ENCODE measurements at regions not wholly inside any gene's neighbourhood (a gene's known extent, or its start where the extent isn't known, plus 50 kb on each side); places are given as distances from the start of the nearest gene placed in this dataset.

DNA sequence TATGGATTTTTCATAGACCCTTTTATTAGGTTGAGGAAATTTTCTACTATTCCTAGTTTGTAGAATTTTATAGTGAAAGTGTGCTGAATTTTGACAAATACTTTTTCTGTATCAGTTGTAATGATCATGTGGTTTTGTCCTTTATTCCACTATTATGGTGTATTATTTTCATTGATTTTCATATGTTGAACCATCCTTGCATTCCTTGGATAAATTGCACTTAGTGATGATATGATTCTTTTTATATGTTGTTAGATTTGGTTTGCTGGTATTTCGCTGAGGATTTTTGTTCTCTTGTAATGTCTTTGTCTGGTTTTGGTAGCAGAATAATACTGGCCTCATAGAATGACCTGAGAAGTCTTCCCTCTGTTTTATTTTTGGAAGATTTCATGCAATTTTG is 140.6 kb upstream of the CDK6 start:
- ATAC-seq (ENCODE audit: insufficient number of reproducible peaks, low FRiP score, low read depth) (no peak), DNase-seq (ENCODE audit: low spot score) (no peak)
- Histone ChIP-seq H3K4me1 (ENCODE audit: control insufficient read depth in 1 of 2, low read depth in 2 of 2) (peaks cover 7 to 10% of the 10 kb centered on the region in 2 donors), H3K4me3 (no peak overlapping the region), H3K9me3 (peaks cover 11% of the 10 kb centered on the region), H3K36me3 (no peaks in the 10 kb centered on the region), H3K27me3 (replicated peaks; ENCODE audit: insufficient read depth) (no peaks in the 10 kb centered on the region), H3K27ac (no peak overlapping the region)
- TF ChIP-seq, protein P1, sequence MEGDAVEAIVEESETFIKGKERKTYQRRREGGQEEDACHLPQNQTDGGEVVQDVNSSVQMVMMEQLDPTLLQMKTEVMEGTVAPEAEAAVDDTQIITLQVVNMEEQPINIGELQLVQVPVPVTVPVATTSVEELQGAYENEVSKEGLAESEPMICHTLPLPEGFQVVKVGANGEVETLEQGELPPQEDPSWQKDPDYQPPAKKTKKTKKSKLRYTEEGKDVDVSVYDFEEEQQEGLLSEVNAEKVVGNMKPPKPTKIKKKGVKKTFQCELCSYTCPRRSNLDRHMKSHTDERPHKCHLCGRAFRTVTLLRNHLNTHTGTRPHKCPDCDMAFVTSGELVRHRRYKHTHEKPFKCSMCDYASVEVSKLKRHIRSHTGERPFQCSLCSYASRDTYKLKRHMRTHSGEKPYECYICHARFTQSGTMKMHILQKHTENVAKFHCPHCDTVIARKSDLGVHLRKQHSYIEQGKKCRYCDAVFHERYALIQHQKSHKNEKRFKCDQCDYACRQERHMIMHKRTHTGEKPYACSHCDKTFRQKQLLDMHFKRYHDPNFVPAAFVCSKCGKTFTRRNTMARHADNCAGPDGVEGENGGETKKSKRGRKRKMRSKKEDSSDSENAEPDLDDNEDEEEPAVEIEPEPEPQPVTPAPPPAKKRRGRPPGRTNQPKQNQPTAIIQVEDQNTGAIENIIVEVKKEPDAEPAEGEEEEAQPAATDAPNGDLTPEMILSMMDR (IDR thresholded peaks at IDR 0.05) = no peak

DNA sequence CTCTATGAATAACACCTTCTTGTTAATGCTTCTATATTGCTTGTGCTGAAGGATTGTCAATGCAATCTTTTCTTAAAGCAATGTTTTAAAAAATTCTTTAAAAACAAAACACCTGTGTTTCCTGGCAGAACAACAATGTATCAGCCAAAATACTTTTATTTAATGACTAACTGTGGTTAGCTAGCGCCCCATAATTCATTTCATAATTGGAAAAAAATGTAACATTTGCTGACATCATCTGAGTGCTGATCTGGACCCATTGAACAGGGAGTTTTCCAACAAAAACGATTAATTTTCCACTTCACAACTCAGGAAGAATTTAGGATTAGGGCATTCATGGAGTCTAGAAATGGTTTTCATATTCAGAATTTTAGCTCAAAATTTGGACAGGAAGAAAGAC is 137.6 kb upstream of the CDK6 start:
- DNase-seq (ENCODE audit: low spot score) (no peak), ATAC-seq (ENCODE audit: insufficient number of reproducible peaks, low FRiP score, low read depth) (no peak)
- peaks cover 11% of the 10 kb centered on the region for H3K9me3 ChIP-seq
- H3K27me3 ChIP-seq (replicated peaks; ENCODE audit: insufficient read depth) = no peaks in the 10 kb centered on the region
- no peaks in the 10 kb centered on the region for H3K36me3 ChIP-seq
- peaks cover 7 to 10% of the 10 kb centered on the region in 2 donors for H3K4me1 ChIP-seq (ENCODE audit: control insufficient read depth in 1 of 2, low read depth in 2 of 2)
- TF ChIP-seq, protein P1 (IDR thresholded peaks at IDR 0.05) = no peak
- H3K4me3 ChIP-seq = no peak overlapping the region
- H3K27ac ChIP-seq = no peak overlapping the region

DNA sequence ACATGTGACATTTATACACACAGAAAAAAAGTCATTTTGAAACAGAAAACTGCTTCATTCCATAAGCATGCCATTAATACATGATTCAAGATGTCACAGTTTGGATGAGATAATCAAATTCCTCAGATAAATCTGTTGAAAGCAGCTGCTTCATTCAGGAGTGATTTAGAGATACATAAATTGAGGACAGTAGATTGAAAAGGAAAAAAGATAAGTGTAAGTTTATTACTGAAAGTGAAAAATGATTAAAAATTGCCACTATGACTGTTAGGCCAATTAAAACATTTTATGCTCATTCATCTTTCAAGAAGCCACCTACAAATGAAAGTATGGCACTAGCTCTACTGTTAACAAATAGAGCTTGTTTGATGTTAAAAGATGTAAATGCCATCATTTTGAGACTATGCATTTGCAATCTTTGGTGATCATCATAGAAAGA is 136.9 kb upstream of the CDK6 start:
- Histone ChIP-seq H3K4me3 (no peak overlapping the region), H3K4me1 (ENCODE audit: control insufficient read depth in 1 of 2, low read depth in 2 of 2) (peaks cover 7 to 10% of the 10 kb centered on the region in 2 donors), H3K9me3 (peaks cover 11% of the 10 kb centered on the region), H3K27ac (no peak overlapping the region), H3K27me3 (replicated peaks; ENCODE audit: insufficient read depth) (no peaks in the 10 kb centered on the region), H3K36me3 (no peaks in the 10 kb centered on the region)
- DNase-seq (ENCODE audit: low spot score) (no peak), ATAC-seq (ENCODE audit: insufficient number of reproducible peaks, low FRiP score, low read depth) (no peak)
- TF ChIP-seq, protein P1 (IDR thresholded peaks at IDR 0.05) = no peak

DNA sequence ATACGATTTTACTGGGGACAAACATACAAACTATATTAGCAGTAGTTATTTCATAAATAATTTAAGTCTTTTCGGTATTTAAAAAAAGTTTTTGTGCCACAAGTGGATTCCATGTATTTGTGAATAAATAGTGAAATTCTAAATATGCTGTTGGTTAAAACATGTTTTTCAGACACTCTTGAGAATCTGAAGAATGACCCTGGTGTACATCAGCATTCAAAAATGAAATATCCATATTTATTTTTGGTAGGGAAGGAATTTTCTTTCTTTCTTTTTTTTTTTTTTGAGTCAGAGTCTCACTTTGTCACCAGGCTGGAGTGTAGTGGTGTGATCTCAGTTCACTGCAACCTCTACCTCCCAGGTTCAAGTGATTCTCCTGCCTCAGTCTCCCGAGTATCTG is 136.1 kb upstream of the CDK6 start:
- ATAC-seq (ENCODE audit: insufficient number of reproducible peaks, low FRiP score, low read depth) (no peak), DNase-seq (ENCODE audit: low spot score) (no peak)
- peaks cover 11% of the 10 kb centered on the region for H3K9me3 ChIP-seq
- H3K4me3 ChIP-seq = no peak overlapping the region
- H3K36me3 ChIP-seq = no peaks in the 10 kb centered on the region
- H3K27ac ChIP-seq = no peak overlapping the region
- TF ChIP-seq, protein P1 (IDR thresholded peaks at IDR 0.05) = no peak
- peaks cover 7 to 10% of the 10 kb centered on the region in 2 donors for H3K4me1 ChIP-seq (ENCODE audit: control insufficient read depth in 1 of 2, low read depth in 2 of 2)
- H3K27me3 ChIP-seq (replicated peaks; ENCODE audit: insufficient read depth) = no peaks in the 10 kb centered on the region

DNA sequence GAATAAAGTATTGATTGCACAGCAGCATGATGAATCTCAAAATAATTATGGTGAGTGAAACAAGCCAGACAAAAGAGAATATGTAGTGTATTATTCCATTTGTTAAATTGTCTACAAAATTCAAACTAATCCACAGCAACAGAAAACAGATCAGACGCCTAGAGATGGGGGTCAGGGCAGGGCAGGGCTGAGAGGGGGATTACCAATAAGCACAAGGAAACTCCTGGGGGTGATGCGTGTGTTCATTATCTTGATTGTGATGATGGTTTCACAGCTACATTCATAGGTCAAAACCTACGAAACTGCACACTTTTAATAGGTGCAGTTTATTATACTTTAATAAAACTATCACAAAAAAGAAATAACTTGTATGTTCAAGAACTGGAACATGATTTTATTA is 132.7 kb upstream of the CDK6 start:
- DNase-seq (ENCODE audit: low spot score) = no peak
- Histone ChIP-seq H3K9me3 (no peaks in the 10 kb centered on the region), H3K27me3 (replicated peaks; ENCODE audit: insufficient read depth) (no peaks in the 10 kb centered on the region), H3K4me1 (ENCODE audit: control insufficient read depth in 1 of 2, low read depth in 2 of 2) (peaks cover 3 to 6% of the 10 kb centered on the region in 2 donors), H3K27ac (no peak overlapping the region), H3K36me3 (no peaks in the 10 kb centered on the region), H3K4me3 (no peak overlapping the region)
- ATAC-seq (ENCODE audit: insufficient number of reproducible peaks, low FRiP score, low read depth) = no peak
- TF ChIP-seq, protein P1 (IDR thresholded peaks at IDR 0.05) = no peak

All from thoracic aorta (tissue), 2 donors.